Muscle layer of colon (tissue), 2 donors: ENCODE measurements at regions not wholly inside any gene's neighbourhood (a gene's known extent, or its start where the extent isn't known, plus 50 kb on each side); places are given as distances from the start of the nearest gene placed in this dataset.
"Not testable (repeated sequence)": the region's sequence is repeated elsewhere in the genome, so short reads cannot be mapped to it uniquely, and the experiment has no call there.

Source experiments
- H3K27ac ChIP-seq: one replicate; pipeline ENCODE4 v1.7.0; 2013; ENCODE audit warnings: low read depth, mild to moderate bottlenecking, low read length, moderate library complexity
- H3K27me3 ChIP-seq, 2 donors: one replicate each; pipeline ENCODE4 v1.7.0; 2013; ENCODE audit warnings: low read length in 2 of 2, mild to moderate bottlenecking in 2 of 2; ENCODE audit not compliant: insufficient read depth in 2 of 2, control insufficient read depth in 1 of 2
- H3K36me3 ChIP-seq: one replicate; pipeline ENCODE4 v1.7.0; 2013; ENCODE audit warnings: mild to moderate bottlenecking, low read length; ENCODE audit not compliant: insufficient read depth
- H3K4me1 ChIP-seq: one replicate; pipeline ENCODE4 v1.7.0; 2013; ENCODE audit warnings: mild to moderate bottlenecking, low read length; ENCODE audit not compliant: insufficient read depth
- H3K4me3 ChIP-seq, 2 donors: one replicate each; pipeline ENCODE4 v1.7.0; 2013; ENCODE audit warnings: low read length in 2 of 2, low read depth in 1 of 2, mild to moderate bottlenecking in 1 of 2, moderate library complexity in 1 of 2
- H3K9ac ChIP-seq: one replicate; pipeline ENCODE4 v1.7.0; 2013; ENCODE audit warnings: low read length
- H3K9me3 ChIP-seq: one replicate; pipeline ENCODE4 v1.7.0; 2013; ENCODE audit warnings: mild to moderate bottlenecking, low read length
- donor health status: abdominal sarcoma.
- donor health status: Adenocarcinoma of cecum.

DNA sequence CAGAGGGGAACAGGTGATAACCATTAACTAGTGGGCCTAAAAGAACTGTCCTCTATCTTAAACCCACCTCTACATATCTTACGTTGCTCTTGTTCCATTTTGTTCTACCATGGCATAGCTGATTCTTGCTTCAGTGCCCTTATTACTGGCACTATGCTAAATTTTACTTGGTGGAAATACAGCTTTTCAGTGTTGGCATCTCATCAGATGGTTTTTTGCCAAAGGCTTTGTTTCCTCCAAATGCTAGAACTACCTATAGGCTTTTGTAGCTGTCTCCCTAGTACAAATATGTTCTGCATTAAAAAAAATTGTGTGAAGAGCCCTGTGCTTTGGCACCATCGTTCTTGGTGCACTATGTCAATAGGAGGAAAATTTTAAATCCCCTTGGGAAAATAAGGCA lies 145.0 kb upstream of the ZBTB20 start:
- Histone ChIP-seq H3K4me3 (no peak overlapping the region), H3K9me3 (no peaks in the 10 kb centered on the region), H3K27ac (no peak overlapping the region)

DNA sequence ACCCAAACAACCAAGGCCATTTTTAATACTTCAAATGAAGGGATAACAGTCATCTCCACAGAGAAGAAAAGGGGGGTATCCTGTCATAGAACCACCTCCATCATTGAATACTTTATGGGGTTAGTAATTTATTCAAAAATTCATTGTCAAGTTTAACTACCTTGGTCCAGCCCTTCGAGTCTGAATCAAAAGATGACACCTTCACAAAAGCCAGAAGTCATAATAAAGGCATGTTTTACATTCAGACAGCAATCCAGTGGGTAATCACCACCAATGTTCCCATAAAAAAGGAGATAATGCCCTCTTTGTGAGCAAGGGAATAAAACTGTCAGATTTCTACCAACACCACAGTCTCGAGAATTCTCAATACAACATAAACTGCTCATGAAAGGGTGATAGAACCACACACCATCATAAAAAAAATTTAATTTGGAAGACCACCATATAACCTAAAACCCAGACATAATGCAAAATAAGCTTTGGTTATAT lies 145.6 kb upstream of the ZBTB20 start:
- Histone ChIP-seq H3K4me1 (no peaks in the 10 kb centered on the region), H3K36me3 (no peaks in the 10 kb centered on the region), H3K27me3 (no peaks in the 10 kb centered on the region), H3K4me3 (no peak overlapping the region), H3K9ac (no peak overlapping the region), H3K27ac (no peak overlapping the region), H3K9me3 (no peaks in the 10 kb centered on the region)

More for the DNA sequence above, 145.0 kb upstream of the ZBTB20 start:
- no peaks in the 10 kb centered on the region for H3K4me1 ChIP-seq
- no peaks in the 10 kb centered on the region for H3K27me3 ChIP-seq
- H3K9ac ChIP-seq = no peak overlapping the region
- no peaks in the 10 kb centered on the region for H3K36me3 ChIP-seq

DNA sequence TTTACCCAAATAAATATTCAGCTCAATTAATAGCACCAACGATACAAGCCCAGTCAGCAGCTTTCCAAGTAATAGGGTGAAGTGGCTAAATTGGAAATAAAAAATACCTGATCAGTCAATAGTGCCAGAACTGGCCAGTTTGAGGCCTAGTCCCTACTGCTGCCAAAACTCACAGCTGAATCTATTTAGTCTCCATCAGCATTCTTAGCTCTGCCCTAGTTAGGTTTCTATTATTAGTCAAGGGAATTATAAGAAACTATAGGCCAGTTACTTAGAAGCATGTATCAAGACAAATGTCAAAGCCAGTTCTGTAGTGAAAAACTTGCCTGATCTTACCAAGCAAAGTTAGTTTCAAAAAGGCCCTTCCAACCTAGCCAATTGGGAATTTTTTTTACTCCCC lies 146.2 kb upstream of the ZBTB20 start:
- Histone ChIP-seq H3K4me1 (no peaks in the 10 kb centered on the region), H3K9ac (no peak overlapping the region), H3K4me3 (no peak overlapping the region), H3K9me3 (no peaks in the 10 kb centered on the region), H3K36me3 (no peaks in the 10 kb centered on the region), H3K27ac (no peak overlapping the region), H3K27me3 (no peaks in the 10 kb centered on the region)

DNA sequence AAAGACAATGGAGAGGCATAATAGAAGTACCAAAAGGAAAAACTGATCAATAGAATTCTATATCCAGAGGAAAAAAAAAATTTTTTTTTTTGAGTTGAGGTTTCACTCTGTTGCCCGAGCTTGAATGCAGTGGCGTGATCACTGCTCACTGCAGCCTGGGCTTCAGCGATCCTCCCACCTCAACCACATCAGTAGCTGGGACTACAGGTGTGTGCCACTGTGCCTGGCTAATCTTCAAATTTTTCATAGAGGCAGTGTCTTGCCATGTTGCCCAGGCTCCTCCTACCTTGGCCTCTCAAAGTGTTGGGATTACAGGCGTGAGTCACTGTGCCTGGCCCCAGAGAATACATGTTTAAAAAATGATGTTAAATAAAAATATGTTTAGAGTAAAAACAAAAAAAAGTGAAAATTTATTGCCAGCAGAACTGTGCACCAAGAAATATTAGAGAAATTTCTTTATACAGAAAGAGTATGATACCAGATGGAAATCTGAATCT lies 154.3 kb upstream of the ZBTB20 start:
- Histone ChIP-seq H3K4me3 (no peak overlapping the region), H3K9me3 (no peaks in the 10 kb centered on the region), H3K27ac (no peak overlapping the region), H3K36me3 (no peaks in the 10 kb centered on the region), H3K4me1 (no peaks in the 10 kb centered on the region), H3K9ac (no peak overlapping the region), H3K27me3 (no peaks in the 10 kb centered on the region)

DNA sequence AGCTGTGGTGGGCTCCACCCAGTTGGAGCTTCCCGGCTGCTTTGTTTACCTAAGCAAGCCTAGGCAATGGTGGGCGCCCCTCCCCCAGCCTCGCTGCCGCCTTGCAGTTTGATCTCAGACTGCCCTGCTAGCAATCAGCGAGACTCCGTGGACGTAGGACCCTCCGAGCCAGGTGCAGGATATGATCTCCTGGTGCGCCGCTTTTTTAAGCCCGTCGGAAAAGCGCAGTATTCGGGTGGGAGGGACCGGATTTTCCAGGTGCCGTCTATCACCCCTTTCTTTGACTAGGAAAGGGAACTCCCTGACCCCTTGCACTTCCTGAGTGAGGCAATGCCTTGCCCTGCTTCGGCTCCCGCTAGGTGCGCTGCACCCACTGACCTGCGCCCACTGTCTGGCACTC lies 170.9 kb upstream of the ZBTB20 start:
- not testable (repeated sequence) for H3K27me3 ChIP-seq, H3K9me3 ChIP-seq, H3K4me1 ChIP-seq, H3K36me3 ChIP-seq, H3K27ac ChIP-seq, H3K9ac ChIP-seq, H3K4me3 ChIP-seq

DNA sequence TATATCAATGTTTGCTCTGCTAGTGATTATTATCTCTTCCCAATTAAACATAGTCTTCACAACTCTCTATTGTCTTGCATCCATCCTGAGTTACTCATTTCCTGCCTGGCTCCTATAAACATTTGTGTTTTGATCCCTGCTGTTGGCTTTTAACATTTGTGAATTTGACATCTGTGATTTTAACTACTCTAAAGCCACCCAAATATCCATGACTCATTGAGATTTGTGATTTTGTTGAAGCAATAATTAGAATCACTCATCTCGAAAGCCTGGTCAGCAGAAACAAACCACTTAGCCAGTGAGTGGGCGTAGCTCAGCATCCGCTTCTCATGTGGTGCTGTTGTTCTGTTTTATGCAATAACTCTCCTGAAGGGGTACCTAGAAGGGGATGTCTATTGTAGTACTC lies 174.3 kb upstream of the ZBTB20 start:
- H3K9ac ChIP-seq = no peak overlapping the region
- no peaks in the 10 kb centered on the region for H3K4me1 ChIP-seq
- H3K27me3 ChIP-seq = no peaks in the 10 kb centered on the region
- H3K27ac ChIP-seq = no peak overlapping the region
- no peaks in the 10 kb centered on the region for H3K36me3 ChIP-seq
- H3K4me3 ChIP-seq = no peak overlapping the region
- no peaks in the 10 kb centered on the region for H3K9me3 ChIP-seq

DNA sequence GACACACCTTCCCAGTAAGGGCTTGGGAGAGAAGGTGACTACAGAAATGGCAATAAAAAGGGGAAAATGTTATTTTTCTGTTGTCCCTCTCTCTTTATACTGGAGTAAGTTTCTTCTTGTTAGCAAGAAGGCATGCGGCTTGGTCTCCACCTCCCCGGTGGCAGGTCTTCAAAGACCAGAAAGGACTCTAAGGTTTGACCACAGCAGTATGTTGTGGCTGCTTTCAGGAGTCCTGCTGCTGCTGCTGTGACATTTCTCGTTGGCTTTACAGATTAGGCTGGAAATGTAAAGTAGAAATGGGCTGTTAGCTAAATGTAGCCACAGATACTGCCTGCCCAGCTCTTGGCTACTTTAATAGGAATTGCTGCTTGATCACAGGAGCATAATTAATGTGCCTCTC lies 175.8 kb upstream of the ZBTB20 start:
- Histone ChIP-seq H3K27me3 (no peaks in the 10 kb centered on the region), H3K9me3 (no peaks in the 10 kb centered on the region), H3K4me3 (no peak overlapping the region), H3K36me3 (no peaks in the 10 kb centered on the region), H3K27ac (no peak overlapping the region), H3K4me1 (no peaks in the 10 kb centered on the region), H3K9ac (no peak overlapping the region)

DNA sequence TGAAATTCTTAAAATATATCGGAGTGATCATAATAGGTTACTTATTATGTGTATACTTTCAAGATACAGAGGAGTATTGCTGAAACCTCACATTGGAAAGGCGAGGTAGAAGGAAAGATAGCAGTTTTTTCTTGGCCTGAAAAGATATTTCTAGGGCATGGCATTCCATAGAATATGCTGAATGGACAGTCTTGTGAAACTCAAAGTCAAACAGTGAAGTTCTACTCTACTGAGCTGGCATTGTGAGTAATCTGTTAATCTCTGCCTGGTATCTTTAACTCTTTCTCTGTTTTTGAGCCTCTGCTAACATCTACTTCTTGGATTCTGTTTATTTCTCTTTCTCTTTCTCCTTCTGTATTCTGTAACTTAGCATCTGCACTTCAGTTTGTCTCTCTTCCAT lies 176.3 kb upstream of the ZBTB20 start:
- H3K27me3 ChIP-seq = no peaks in the 10 kb centered on the region
- no peak overlapping the region for H3K9ac ChIP-seq
- H3K9me3 ChIP-seq = no peaks in the 10 kb centered on the region
- no peaks in the 10 kb centered on the region for H3K4me1 ChIP-seq
- H3K36me3 ChIP-seq = no peaks in the 10 kb centered on the region
- no peak overlapping the region for H3K4me3 ChIP-seq
- H3K27ac ChIP-seq = no peak overlapping the region

DNA sequence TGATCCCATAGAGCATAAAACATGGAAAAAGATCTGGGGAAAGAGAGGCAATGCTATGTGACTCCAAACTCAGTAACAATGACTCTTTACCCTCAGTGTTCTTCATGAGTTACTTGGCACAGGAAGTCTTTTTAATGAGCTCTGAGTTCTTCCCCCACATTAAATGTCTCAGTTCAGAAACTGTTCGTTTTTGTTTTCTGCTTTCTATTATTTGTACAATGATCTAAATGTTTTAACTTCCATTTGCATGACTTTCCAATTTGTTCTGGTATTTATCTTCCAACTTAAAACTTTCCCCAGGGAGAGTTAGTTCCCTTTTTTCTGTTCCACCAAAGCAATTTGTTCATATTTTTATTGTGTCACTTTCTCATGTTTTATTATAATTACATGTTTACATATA lies 177.0 kb upstream of the ZBTB20 start:
- Histone ChIP-seq H3K4me3 (no peak overlapping the region), H3K9ac (no peak overlapping the region), H3K27ac (no peak overlapping the region)

DNA sequence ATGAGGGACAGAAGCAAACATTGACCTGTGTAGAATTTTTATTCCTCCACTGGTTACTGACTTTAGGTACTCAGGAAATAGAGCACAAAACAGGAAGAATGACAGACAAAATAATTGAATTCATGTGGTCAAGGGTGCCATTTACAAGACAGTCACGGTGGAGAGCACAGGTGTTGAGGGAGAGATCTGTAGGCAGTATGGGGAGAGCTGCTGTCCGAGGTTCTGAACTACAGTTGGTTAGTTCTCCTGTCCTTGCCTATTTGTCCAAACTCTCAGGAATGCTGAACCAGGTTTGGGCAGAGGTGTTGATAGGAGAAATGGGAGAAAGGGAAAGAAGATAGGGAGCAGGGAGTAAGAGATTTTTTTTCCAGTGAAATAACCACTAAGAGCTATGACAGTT lies 178.5 kb upstream of the ZBTB20 start:
- H3K9me3 ChIP-seq = no peaks in the 10 kb centered on the region
- no peak overlapping the region for H3K27ac ChIP-seq
- no peak overlapping the region for H3K4me3 ChIP-seq
- no peak overlapping the region for H3K9ac ChIP-seq
- H3K27me3 ChIP-seq = no peaks in the 10 kb centered on the region
- H3K36me3 ChIP-seq = no peaks in the 10 kb centered on the region
- H3K4me1 ChIP-seq = no peaks in the 10 kb centered on the region

More for the DNA sequence above, 177.0 kb upstream of the ZBTB20 start:
- Histone ChIP-seq H3K4me1 (no peaks in the 10 kb centered on the region), H3K36me3 (no peaks in the 10 kb centered on the region), H3K9me3 (no peaks in the 10 kb centered on the region), H3K27me3 (no peaks in the 10 kb centered on the region)

DNA sequence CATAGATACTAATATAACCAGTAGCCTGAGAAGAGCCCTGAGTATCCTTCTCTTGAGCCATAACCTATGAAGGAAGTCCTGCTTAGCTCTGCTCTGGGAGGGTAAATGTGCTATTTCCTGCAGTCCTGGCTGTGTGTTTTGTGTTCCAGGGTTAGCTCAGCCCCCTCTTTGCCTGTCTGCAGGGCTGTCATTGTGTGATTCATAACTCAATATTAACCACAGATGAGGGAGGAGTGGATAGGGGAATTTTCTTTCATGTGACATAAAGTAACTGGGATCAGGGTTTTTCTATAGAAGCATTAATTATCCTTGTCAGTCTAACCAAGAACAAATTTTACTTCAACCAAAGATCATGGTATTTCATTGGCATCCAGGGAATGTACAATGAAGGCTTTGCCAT lies 183.3 kb upstream of the ZBTB20 start:
- H3K27ac ChIP-seq = no peak overlapping the region

DNA sequence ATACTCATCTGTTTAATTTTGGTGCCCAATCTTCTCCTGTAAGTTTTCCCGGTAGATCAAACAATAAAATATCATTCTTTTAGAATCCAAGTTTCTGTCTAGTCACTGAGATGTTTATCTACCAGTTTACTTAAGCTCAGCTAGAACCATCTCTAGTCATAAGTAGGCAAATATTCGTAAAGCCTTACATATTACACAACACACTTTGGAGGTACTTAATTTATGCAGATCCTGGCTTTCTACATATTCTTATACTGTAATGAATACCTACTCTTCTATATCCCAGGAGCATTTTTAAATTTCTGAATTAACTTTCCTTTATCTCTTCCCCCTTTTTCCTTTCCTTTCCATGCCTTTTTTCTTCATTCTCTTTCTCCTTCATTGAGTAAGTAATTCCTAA lies 185.9 kb upstream of the ZBTB20 start:
- H3K4me3 ChIP-seq = no peak overlapping the region
- no peaks in the 10 kb centered on the region for H3K4me1 ChIP-seq
- no peak overlapping the region for H3K9ac ChIP-seq
- H3K27ac ChIP-seq = no peak overlapping the region
- H3K27me3 ChIP-seq = no peaks in the 10 kb centered on the region
- no peaks in the 10 kb centered on the region for H3K36me3 ChIP-seq
- no peaks in the 10 kb centered on the region for H3K9me3 ChIP-seq

More for the DNA sequence above, 183.3 kb upstream of the ZBTB20 start:
- H3K4me3 ChIP-seq = no peak overlapping the region
- H3K27me3 ChIP-seq = no peaks in the 10 kb centered on the region
- no peaks in the 10 kb centered on the region for H3K36me3 ChIP-seq
- H3K9me3 ChIP-seq = no peaks in the 10 kb centered on the region
- H3K9ac ChIP-seq = no peak overlapping the region
- H3K4me1 ChIP-seq = no peaks in the 10 kb centered on the region
